D721Med (cell line): ENCODE measurements at regions not wholly inside any gene's neighbourhood (a gene's known extent, or its start where the extent isn't known, plus 50 kb on each side); places are given as distances from the start of the nearest gene placed in this dataset.

ENCODE experiments used
- DNase-seq: peaks from one replicate; pipeline ENCODE4 v3.0.0; 2011; ENCODE audit warnings: low spot score; ENCODE audit not compliant: insufficient read length
- FAIRE-seq: peaks from 2 replicates; lab custom pipeline; 2011; peaks lifted over from hg19 to GRCh38; lab: Jason Lieb, UNC
- TF ChIP-seq, protein P1 (sequence below): IDR thresholded peaks from 2 replicates; pipeline ENCODE4 v1.5.1; 2012; ENCODE audit warnings: mild to moderate bottlenecking, control low read depth; ENCODE audit not compliant: insufficient read depth; ENCODE audit errors: missing control alignments

GRCh38 chr1:5763696-5764370, 228.4 kb downstream of the NPHP4 start:
- TF ChIP-seq, protein P1, sequence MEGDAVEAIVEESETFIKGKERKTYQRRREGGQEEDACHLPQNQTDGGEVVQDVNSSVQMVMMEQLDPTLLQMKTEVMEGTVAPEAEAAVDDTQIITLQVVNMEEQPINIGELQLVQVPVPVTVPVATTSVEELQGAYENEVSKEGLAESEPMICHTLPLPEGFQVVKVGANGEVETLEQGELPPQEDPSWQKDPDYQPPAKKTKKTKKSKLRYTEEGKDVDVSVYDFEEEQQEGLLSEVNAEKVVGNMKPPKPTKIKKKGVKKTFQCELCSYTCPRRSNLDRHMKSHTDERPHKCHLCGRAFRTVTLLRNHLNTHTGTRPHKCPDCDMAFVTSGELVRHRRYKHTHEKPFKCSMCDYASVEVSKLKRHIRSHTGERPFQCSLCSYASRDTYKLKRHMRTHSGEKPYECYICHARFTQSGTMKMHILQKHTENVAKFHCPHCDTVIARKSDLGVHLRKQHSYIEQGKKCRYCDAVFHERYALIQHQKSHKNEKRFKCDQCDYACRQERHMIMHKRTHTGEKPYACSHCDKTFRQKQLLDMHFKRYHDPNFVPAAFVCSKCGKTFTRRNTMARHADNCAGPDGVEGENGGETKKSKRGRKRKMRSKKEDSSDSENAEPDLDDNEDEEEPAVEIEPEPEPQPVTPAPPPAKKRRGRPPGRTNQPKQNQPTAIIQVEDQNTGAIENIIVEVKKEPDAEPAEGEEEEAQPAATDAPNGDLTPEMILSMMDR = no peak
- FAIRE-seq (no peak), DNase-seq (no peak)

GRCh38 chr1:5758859-5759578, 233.2 kb downstream of the NPHP4 start:
- FAIRE-seq = no peak
- TF ChIP-seq, protein P1 = no peak
- no peak for DNase-seq

DNA sequence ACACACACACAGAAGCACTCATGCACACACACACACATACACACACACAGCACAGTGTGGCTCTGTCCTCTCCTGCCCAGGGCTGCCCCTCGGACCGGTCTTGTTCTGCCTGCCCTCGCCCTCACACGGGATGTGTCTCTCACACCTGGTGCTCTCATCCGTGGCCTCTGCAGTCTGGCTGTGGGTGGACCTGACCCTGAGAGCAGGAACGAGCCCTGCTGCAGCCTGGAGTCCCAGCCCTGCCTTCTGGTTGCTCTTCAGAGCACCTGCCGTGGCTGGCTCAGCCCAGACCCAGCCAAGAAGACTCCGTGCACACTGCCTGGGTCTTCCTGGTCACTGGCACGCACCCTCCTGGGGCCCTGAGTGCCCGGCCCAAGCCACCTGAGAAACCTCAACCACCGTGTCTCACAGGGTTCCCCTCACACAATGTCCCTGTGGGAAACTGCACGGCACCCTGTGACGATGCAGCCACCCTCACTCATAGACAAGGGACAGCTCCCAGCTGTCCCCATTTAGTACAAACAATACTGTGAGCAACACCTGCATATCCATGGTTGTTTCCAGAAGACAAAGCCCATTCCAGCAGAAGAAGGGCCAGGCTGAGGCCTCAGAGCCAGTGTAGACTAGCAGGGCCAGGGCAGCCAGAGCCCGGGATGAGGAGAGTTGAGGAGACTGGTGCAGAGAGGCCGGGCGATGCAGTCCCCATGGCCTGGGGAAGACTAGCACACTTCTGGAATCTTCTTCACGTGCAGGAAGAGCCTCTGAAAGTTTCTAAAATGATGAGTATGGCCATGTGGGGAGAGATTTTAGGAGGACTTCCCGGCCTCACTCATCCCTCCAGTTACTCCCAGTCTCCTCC, 234.0 kb downstream of the NPHP4 start:
- DNase-seq (no peak), FAIRE-seq (no peak)
- TF ChIP-seq, protein P1 = no peak

DNA sequence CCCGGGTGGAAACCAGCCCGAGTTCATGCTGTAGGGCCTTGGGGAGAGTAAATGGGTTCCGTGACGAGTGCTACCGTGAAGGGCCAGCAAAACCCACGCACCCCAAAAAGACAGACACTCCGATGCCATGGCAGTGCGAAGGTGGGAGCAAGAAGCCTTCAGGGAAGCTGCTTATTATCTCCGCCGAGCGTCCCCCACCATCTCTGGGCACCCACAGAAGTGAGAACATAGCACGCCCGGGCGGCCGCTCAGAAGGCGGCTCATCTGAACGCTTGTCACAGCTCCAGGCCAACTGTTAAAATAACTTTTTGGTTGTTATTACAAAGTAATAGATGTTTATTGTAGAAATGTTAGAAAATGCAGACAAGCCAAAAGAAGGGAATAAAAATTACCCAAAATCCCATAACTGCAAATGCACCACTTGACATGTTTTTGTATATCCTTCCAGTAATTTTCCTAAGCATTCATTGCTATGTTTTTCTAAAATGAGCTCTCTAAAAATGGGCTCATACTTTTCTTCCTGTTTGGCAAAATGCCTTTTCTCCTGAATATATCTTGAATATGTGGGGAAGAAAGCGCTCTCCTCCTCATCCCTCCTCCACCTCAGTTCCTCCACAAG, 234.9 kb downstream of the NPHP4 start:
- no peak for DNase-seq
- TF ChIP-seq, protein P1 = no peak
- FAIRE-seq = no peak

DNA sequence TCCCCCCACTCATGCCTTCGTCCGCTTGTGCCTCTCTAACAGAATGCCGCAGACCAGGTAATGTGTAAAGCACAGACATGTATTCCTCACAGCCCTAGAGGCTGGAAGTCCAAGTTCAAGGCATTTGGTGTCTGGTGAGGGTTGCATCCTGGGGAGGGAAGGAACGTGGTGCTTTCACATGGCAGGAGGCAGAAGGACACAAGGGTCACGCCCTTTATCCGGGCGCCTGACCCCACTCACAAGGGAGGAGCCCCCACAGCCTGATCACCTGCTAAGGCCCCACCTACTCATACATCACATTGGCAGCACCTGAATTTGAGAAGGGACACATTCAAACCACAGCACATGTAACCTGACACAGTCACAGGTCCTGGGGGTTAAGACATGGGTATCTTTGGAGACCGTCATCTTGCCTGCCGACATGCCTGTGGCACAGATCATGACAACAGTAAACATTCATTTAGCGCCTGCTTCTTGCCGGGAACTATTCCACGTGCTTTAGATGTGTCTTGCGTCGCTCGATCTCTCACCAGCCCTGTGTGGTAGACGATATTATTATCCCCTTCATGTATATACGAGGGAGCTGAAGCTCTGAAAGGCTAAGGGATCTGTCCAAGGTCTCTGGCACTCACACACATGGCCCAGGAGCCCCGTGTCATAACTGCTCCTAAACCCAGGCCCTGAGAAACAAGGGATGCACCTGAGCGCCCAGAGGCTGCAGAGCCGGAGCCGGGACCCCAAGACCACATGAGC, 235.6 kb downstream of the NPHP4 start:
- DNase-seq = no peak
- TF ChIP-seq, protein P1 = no peak
- FAIRE-seq = no peak

GRCh38 chr1:5755552-5756125, 236.6 kb downstream of the NPHP4 start:
- TF ChIP-seq, protein P1 = no peak
- FAIRE-seq (no peak), DNase-seq (no peak)
